ENCODE measurements at regions not wholly inside any gene's neighbourhood (a gene's known extent, or its start where the extent isn't known, plus 50 kb on each side); places are given as distances from the start of the nearest gene placed in this dataset.
"Not testable (repeated sequence)": the region's sequence is repeated elsewhere in the genome, so short reads cannot be mapped to it uniquely, and the experiment has no call there.

DNA sequence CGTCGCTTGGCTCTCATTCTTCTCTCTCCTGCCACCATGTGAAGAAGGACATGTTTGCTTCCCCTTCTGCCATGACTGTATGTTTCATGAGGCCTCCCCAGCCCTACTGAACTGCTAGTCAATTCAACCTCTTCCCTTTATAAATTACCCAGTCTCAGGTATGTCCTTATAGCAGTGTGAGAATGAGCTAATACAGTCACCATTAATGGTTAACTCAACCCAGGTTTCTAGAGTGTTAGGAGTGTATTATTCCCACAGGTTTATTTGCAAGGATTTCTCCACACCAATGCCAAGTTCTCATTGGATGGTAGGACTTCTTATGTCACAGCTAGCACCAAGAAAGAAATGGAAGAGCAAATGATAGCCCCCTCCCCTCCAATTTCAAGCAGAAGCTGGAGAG is 71.9 kb downstream of the DYNAP start:
- no peak for DNase-seq

DNA sequence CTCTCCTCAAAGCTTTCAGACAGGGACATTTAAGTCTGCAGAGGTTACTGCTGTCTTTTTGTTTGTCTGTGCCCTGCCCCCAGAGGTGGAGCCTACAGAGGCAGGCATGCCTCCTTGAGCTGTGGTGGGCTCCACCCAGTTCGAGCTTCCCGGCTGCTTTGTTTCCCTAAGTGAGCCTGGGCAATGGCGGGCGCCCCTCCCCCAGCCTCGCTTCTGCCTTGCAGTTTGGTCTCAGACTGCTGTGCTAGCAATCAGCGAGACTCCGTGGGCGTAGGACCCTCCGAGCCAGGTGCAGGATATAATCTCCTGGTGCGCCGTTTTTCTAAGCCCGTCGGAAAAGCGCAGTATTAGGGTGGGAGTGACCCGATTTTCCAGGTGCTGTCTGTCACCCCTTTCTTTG is 78.7 kb downstream of the DYNAP start:
- not testable (repeated sequence) for DNase-seq

DNA sequence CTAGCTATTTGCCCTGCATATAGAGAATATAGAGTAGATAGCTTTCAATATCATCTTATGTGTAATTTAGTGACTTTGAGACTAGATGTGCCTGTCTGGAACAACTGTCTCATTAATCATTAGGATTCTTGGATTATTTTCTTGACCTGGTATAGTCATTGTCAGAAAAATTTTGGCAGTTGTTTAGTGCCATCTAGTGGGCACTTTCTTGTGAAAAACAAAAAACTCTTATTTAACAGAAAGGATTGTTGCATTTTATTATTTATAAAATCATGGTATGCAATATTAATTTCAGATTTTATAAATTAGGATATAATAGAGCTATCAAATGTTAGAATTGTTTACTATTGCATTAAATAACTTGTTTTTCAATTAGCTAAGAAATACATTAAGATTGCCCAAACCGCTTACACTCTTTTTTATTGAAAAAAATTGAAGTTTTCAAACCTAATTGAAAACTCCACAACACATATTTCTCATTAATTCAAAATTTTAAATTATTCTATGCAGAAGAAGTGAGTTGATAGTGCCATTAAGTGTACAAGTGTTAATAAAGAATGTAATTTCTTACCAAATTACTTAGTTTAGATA is 80.3 kb downstream of the DYNAP start:
- DNase-seq = no peak

DNA sequence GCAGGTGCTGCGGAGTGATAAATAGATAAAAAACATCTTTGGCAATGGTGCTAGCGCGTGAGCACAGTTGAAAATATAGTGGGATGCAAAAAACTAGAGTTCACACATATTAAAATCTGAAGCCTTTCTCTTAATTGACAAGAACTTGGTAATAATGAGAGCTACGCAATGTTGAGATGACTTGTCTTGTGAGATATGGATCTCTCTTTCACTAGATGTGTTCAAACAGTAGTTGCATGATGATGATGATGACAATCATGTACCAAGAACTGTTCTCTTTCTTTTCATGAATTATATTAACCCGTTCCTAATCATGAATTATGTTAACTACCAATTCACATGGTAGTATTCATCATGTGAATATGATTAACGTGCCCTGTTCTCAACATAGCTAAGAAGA is 81.1 kb downstream of the DYNAP start:
- no peak for DNase-seq

DNA sequence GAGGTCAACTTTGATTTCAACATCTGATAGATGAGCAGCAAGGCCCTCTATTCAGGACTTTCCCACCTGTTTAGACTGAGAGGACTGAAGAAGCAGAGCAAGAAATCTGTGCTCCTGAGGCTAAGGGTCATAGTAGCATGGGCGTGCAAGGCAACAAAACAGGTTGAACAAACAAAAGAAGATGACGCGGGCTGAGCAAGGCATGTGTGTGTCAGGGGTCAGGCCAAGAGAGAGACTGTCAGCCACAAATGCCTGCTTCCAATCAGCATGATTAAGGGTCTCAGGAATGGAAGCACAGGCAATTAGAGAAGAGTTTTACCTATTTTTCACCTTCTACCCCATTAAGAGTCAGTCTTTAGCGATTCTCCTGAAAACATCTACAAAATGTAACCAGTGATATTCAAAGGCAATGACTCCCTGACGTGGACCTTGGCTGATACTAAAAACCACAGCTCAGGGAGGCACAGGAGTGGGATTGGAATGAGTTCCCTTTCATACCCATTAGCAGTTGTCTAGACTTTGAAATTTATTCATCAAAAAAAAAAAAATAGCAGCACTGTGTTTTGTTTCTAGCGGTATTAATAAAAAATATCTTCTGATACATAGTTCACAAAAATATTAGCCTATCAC is 81.9 kb downstream of the DYNAP start:
- DNase-seq = no peak

DNA sequence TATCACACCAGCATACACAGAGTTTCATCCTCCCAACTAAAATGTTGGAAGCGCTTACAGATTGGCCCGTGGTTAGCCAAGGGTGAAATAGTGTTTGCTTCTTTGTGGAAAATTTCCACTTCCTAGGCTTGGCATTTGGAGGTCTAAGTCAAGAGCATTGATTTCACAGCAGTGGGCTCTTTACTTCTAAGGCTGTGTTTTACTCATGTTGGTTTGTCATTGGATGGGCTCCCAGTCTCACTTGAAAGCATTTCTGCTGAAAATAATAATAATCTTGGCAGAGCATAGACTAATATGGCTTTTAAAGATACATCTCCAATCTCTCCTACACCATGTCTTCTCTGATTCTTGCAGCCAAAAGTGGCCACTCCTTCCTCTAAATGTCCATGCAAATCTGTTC is 82.9 kb downstream of the DYNAP start:
- no peak for DNase-seq

DNA sequence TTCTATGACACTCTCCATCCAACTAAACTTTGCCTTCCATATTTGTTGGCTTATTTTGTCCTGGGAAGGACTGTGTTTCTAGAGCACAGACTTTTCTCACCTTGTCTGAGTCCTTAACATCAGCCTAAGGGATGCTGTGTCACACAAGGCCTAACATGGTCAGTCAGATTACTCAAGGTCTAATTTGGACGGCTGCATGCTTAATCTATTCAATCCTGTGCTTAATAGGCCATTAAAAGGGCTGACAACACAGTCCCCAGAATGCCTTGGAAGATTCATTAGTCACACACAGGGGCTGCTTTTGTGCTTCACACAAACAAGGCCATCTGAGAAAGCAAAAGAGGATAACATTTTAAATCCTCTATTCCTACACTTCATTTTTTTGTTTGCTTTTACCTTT is 84.0 kb downstream of the DYNAP start:
- DNase-seq = no peak

DNA sequence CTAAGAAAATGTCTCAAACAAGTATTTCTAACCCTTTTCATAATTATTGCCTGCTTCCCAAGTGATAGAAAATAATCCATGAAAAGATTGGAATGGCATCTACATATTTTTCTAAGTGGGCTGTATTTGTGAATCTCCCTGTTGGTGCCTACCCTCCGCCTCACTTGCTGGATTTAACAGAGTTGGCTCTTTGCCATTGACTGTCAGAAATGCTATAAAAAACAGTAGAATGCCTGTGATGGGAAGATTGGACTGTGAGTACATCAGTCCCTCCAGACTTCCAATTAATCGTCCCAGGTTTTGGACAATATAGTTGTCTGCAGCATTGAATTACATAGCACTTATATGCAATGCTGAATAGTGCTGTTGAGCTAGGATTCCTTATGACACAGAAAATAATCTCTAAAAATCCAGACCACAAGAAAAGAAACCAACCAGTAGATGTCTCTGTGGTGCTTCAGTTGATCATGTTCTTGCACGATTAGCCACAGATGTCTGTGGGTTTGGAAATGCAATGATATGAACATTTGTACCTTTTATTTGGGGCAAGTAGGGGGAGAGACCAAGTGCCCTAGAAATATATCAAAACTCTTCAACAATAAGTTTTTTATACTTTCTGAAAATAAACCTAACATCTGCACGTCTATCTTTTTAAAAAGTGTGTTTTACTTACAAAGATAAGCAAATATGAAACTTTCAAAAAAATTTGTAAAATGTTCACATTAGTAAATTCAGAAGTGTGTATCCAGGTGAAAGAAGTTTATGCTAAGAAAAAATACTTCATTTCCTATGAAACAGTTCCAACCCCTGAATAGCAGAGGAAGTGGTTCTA is 88.5 kb downstream of the DYNAP start:
- DNase-seq = no peak

DNA sequence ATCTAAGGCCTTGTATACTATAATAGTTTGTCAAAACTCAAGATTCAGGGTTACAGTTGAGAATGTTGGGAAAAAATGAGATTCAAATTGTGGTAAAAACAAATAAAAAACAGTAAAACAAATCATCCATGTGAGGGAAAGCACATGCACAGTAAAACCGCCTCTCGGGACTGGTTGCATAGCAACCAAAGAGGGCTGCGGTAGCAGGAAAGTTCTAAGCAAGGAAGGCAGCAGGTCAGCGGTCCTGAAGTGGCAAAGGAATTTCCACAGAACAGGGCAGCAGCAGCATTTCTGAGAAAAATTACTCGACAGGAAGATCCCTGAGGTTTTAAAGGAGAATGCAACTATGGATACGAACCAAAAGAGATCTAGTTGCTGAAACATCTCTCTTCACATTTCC is 93.7 kb downstream of the DYNAP start:
- no peak for DNase-seq

DNA sequence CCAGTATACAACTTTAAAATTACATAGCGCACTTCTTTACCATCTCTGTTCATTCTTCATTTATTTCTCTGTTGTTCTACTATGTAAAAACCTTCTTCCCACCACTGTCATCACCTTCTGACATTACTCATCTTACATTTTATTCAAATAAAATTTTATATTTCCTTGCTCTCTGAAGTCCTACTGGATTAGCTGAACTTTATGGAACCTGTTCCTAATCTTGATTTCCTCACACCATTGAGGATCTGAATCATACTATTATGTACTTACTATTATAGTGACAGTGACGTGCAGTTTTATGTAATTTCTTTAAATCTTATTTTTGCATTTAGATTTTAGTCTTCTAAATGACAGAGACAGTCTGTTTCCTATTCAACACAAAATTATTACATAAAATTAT is 98.3 kb downstream of the DYNAP start:
- no peak for DNase-seq

DNA sequence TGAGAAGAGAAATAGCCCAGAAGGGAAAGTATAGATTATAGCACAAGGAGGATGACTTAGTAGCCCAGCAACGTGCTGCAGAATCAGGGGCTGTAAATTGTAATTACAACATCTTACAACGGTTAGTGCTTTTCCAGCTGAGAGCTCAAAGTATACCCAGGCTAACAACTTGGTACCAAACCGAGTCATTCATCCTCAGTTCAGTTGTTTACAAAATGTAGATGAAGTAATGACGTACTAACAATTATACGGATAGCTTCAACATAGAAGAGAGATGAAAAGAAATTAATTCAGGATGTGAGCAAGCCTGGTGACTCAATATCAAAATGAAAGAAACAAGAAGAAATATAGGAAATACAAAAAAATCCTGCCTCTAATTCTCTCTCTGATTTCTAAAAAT is 99.2 kb downstream of the DYNAP start:
- no peak for DNase-seq

DNA sequence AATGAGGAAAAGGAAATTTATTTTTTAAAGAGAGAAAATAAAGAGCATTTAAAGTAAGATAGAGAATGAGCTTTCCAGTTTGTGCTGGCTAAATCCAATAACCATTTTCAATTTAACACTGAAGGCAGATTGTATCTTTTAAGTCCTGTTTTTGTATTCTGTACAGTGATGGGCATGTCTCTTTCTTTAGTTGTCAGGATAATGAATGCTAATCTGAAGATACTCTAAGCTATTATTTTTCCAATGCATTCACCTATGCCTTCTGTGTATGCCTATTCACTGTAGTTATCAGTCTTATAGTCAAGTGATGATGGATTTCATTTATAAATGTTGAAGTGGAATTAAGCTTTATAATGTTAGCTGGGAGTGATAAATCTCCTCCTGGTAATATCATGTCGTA is 101.4 kb downstream of the DYNAP start:
- DNase-seq = no peak

DNA sequence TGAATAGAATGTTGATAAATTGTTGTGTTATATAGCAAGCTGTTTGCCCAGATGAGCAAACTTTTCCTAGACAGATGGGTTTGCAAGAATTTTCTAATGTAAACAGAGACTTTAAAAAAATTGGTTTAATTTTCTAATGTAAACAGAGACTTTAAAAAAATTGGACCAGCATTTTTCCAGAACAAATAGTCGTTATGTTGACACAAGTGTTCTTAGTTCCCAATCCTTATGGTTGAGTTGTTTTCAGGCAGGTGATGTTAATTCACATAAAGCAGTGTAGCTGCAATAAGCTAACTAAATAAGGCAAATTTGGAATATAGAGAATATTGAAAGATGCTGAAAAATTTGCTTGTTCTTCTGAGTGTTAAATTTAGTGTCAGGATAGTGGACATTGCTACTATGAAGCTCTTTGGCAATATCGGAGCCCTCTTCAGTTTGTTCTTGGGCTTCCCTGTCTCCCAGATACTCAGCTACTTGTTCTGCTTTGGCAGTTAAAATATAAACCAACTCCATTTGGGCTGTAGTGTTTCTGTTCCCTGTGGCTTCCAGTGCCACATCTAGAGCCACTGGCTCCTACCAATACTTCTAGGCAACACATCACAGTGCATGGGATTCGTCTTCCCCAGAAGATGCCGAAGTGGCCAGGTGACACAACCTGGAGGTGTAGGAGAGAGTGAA is 105.7 kb downstream of the DYNAP start:
- DNase-seq = no peak

DNA sequence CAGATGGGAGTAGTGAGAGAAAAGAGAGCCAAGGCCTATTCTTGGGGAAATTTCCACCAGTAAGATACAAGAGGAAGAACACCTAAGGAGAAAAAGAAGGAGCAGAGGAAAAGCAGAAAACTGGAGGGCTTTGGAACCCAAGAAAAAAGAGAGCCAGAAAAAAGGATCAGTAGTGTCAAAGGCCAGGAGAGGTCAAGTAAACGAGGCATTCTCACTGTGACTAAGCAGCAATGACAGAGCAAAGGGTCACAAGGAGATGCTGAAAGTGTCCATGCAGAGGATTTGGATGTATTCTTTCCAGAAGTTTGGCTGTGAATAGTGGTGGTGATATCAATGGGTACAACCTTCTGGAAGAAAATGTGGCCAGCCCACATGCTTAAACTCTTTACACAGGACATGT is 109.5 kb downstream of the DYNAP start:
- no peak for DNase-seq

DNA sequence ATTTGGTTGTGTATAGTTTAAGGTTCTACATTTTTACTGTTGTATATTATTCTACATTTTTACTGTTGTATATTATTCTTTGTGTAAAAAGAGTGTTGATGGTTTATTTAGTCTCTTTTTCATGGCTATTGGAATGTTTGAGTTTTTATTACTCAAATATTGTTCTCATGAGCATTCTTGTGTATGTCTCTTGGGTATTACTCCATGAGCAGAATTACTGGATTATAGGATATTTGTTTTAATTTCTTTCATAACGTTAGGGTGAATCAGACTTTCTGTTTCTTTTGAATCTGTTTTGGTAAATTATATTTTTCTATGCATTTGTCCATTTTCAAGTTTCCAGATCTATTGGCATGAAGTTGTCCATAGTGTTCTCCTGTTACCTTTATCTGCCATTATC is 111.6 kb downstream of the DYNAP start:
- DNase-seq = no peak

DNA sequence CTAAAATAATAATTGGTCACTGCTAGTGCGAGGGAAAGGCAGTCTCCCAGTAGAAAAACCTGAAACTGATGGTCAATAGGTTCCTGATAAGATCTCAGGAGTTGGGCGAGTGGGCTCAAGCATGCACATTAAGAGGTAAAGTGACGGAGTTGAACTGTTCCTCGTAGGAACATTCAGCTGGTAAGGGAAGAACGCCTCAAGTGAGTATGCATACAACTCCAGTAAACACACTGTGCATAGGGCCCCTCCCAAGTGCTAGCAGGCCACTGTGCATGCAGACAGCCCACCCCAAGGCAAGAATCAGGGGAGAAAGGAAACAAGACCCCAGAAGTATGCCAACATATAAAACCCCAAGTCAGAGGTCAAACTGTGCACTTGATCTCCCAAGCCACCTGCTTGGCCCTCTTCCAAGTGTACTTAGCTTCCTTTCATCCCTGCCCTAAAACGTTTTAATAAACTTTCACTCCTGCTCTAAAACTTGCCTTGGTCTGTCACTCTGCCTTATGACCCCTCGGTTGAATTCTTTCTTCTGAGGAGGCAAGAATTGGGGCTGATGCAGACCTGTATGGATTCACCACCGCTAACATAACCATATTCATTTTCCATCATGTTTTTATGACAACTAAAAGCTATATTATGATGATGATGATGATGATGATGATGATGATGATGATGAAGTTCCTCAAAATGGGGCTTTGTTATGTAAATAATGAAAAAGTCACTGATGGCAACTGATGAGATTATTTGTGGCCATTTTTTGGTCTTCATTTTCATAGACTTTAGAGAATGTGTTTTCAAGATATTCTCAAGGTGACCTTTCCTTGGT is 118.0 kb upstream of the RAB27B start:
- no peak for DNase-seq

DNA sequence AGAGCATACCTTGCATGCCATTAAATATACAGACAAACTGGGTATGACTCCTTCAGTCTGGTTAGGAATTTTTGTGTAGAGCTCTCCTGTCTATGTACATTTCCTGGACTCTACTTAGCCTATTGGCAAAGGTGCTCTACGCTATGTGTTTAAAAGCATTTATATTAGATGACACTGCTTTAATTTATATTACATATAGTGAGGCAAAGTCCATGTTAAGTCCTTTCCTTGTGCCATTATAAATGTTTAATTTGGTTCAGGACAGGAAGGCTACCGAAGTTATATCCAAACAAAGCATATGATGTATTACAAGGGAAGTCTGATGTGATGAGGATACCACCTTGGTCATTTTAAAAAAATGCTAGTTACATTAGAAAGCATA is 117.4 kb upstream of the RAB27B start:
- DNase-seq = no peak

DNA sequence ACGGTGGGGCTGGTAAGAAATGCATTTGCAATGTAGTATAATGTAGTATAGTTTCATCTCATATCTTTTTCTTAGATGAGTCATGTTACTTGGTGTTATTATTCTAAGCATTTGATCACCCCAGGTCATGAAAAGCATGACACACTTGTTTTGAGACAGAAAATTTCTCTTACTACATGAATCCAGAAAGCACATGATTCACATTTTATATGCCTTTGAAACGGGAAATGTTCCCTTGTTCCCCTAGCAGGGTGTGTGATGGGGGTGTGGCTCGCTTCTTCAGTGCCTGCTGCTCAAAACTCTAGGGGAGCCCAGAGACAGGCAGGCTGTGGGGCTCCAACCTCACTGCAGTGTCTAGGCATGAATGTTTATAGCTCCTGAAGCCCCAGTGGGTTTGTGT is 116.0 kb upstream of the RAB27B start:
- no peak for DNase-seq

DNA sequence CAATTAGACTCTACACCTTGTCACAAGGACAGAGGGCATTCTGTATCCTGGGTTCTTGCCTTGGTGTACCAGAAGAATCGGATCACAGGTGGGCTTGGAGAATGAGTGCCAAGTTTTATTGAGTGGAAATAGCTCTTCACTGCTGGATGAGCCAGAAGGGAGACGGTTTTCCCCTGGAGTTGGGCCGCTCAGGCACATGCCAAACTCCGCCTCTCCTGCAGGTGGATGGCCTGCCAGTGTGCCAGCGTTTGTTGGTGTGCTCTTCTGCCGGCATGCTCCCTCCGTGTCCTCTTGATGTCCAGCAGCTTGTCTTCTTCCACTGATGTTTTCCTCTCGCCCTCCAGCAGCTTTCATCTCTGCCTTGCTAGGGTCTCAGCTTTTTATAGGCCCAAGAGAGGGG is 115.5 kb upstream of the RAB27B start:
- no peak for DNase-seq

DNA sequence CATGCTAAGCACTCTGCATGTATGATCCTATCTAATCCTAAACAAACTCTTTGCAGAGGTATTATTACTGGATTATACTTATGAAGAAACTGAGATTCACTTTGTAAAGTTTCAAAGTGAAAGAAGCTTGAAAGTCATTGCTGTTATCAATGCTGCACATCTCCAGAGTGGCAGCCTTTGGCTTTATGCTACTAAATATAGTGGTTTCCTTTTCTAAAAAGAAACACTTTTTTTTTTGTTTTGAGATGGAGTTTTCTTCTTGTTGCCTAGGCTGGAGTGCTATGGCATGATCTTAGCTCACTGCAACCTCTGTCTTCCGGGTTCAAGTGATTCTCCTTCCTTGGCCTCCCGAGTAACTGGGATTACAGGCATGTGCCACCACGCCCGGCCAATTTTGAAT is 114.9 kb upstream of the RAB27B start:
- no peak for DNase-seq

DNA sequence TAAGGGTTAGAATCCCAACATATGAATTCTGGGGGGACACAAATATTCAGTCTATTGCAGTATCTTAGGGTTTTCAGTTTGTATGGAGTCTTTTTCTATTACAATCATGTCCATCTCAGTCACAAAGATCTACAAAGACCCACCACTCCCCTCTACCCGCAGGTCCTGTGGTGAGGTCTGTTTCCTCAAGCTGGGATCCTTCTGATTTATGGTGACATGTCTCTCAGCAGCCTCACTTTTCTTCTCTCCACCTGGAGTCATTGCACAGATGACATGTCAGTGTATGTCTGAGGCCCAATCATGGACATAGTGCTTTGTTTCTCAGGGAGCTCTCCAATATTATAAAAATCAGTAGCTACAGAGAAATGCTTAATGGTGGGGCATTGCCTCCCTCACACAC is 113.4 kb upstream of the RAB27B start:
- no peak for DNase-seq

DNA sequence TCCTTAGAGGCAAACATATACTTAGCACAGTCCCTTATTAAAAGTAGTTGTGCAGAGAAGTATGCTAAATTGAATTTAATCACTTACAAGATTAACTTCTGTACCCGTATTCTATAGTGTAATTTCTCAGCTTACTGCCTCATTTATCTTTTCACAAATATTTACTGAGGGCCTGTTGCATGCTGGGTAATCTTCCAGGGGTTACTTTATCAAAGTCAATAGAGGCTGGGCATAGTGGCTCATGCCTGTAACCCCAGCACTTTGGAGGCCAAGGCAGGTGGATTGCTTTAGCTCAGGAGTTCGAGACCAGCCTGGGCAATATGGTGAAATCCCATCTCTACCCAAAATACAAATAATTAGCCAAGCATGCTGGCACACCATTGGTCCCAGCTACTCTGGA is 111.7 kb upstream of the RAB27B start:
- no peak for DNase-seq
